SU-DHL-6 (cell line): ENCODE measurements at regions not wholly inside any gene's neighbourhood (a gene's known extent, or its start where the extent isn't known, plus 50 kb on each side); places are given as distances from the start of the nearest gene placed in this dataset.

Experiments used
- EZH2phosphoT487 ChIP-seq: fragments of 200-600 bp; sonication (generic), shearing (Covaris generic); conservative IDR thresholded peaks from 2 replicates; pipeline ENCODE4 v1.6.1; 2018; ENCODE audit warnings: mild to moderate bottlenecking, antibody characterized with exemption, low read length, moderate library complexity, mixed read lengths
- TF ChIP-seq, protein P1 (sequence below): fragments of 200-600 bp; sonication (generic); IDR thresholded peaks from one replicate; pipeline ENCODE4 v1.5.1; 2017; ENCODE audit warnings: antibody characterized with exemption, mild to moderate bottlenecking, low read length, moderate library complexity; ENCODE audit not compliant: insufficient read depth, poor library complexity, severe bottlenecking

- TF ChIP-seq, protein P1, sequence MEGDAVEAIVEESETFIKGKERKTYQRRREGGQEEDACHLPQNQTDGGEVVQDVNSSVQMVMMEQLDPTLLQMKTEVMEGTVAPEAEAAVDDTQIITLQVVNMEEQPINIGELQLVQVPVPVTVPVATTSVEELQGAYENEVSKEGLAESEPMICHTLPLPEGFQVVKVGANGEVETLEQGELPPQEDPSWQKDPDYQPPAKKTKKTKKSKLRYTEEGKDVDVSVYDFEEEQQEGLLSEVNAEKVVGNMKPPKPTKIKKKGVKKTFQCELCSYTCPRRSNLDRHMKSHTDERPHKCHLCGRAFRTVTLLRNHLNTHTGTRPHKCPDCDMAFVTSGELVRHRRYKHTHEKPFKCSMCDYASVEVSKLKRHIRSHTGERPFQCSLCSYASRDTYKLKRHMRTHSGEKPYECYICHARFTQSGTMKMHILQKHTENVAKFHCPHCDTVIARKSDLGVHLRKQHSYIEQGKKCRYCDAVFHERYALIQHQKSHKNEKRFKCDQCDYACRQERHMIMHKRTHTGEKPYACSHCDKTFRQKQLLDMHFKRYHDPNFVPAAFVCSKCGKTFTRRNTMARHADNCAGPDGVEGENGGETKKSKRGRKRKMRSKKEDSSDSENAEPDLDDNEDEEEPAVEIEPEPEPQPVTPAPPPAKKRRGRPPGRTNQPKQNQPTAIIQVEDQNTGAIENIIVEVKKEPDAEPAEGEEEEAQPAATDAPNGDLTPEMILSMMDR: no peak
- TF ChIP-seq EZH2phosphoT487: no peak
These were observed 515.3 kb upstream of the SGCG start for GRCh38 chr13:22665506-22665905.
